ENCODE measurements at regions not wholly inside any gene's neighbourhood (a gene's known extent, or its start where the extent isn't known, plus 50 kb on each side); places are given as distances from the start of the nearest gene placed in this dataset.

DNA sequence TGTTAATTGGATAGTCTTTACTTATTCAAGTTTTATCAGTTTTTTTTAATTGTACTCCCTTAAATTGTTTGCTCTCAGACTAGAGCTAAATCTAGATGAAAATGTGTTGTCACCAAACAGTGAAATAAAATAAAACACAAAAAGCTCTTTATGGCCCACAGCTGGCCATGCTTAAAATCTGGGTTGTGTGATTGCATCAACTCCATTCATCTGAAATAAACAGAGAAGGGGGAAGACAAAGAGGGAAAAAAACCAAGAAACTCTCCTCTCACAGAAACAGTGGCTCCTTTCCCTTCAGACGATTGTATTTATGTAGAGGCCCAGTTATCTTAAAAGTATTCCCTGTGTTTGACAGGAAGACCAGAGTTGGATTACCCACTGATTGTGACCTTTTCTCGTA is 422.4 kb downstream of the IRX1 start:
- H2BK12ac ChIP-seq (ENCODE audit: insufficient read length, low read depth, low read length) = no peak overlapping the region
- no peak overlapping the region for H2BK20ac ChIP-seq (ENCODE audit: low read depth, low read length, poor library complexity, severe bottlenecking)
- H2BK120ac ChIP-seq (ENCODE audit: low read depth, low read length, poor library complexity, severe bottlenecking) = no peak overlapping the region
- no peaks in the 10 kb centered on the region for H3K27me3 ChIP-seq (ENCODE audit: insufficient read depth, low read length)
- Mint-ChIP-seq H3K36me3 (ENCODE audit: insufficient read depth in 1 of 3, low read depth in 3 of 3) (no peaks in the 10 kb centered on the region), H3K27me3 (ENCODE audit: low read depth) (no peaks in the 10 kb centered on the region; the same call in 1 of the 2 replicates), H3K4me3 (no peak overlapping the region), H3K4me1 (peaks cover 15 to 19% of the 10 kb centered on the region in 2 experiments), H3K9me3 (no peaks in the 10 kb centered on the region), H3K27ac (no peak overlapping the region)
- H3K23ac ChIP-seq (ENCODE audit: insufficient read length, low read depth, low read length) = no peak overlapping the region
- H2BK15ac ChIP-seq (ENCODE audit: low read depth, low read length) = no peak overlapping the region
- H3K79me1 ChIP-seq (ENCODE audit: insufficient read depth, low read depth, low read length, poor library complexity, severe bottlenecking) = no peaks in the 10 kb centered on the region
- no peak overlapping the region for H3K56ac ChIP-seq (ENCODE audit: insufficient read length, low read depth, low read length)
- no peak for DNase-seq
- H3K9ac ChIP-seq (ENCODE audit: extremely low read depth, insufficient read length, low read length) = no peak overlapping the region
- H2BK5ac ChIP-seq (ENCODE audit: insufficient read length, low read length) = no peak overlapping the region
- H3K9me3 ChIP-seq (ENCODE audit: control insufficient read depth, low read depth, low read length) = no peaks in the 10 kb centered on the region
- H3K79me2 ChIP-seq (ENCODE audit: insufficient read depth, low read length) = no peaks in the 10 kb centered on the region; the same call in 1 of the 2 replicates
- no peak overlapping the region for H4K91ac ChIP-seq (ENCODE audit: insufficient read length, low read depth, low read length)
- H3K4ac ChIP-seq (ENCODE audit: low read depth, low read length) = no peak overlapping the region
- H3K4me2 ChIP-seq (ENCODE audit: insufficient read depth, insufficient read length, low read length) = no peak overlapping the region
- H3K4me1 ChIP-seq (ENCODE audit: insufficient read depth, low read length) = peaks cover 4% of the 10 kb centered on the region; the same call in 1 of the 2 replicates
- H3K18ac ChIP-seq (ENCODE audit: insufficient read length, low read depth, low read length) = no peak overlapping the region
- no peak overlapping the region for H4K8ac ChIP-seq (replicated peaks; ENCODE audit: insufficient read length, low read depth, low read length)
- H4K5ac ChIP-seq (ENCODE audit: insufficient read length, low read depth, low read length) = no peak overlapping the region
- H4K20me1 ChIP-seq (ENCODE audit: control insufficient read depth, insufficient read depth, insufficient read length) = no peaks in the 10 kb centered on the region
- H2AK5ac ChIP-seq (ENCODE audit: insufficient read length, low read length) = no peak overlapping the region
- H3T11ph ChIP-seq (ENCODE audit: low read length) = no peak overlapping the region
- H3K27ac ChIP-seq (ENCODE audit: insufficient read length, low read depth, low read length) = no peak overlapping the region
- TF ChIP-seq, protein P1, sequence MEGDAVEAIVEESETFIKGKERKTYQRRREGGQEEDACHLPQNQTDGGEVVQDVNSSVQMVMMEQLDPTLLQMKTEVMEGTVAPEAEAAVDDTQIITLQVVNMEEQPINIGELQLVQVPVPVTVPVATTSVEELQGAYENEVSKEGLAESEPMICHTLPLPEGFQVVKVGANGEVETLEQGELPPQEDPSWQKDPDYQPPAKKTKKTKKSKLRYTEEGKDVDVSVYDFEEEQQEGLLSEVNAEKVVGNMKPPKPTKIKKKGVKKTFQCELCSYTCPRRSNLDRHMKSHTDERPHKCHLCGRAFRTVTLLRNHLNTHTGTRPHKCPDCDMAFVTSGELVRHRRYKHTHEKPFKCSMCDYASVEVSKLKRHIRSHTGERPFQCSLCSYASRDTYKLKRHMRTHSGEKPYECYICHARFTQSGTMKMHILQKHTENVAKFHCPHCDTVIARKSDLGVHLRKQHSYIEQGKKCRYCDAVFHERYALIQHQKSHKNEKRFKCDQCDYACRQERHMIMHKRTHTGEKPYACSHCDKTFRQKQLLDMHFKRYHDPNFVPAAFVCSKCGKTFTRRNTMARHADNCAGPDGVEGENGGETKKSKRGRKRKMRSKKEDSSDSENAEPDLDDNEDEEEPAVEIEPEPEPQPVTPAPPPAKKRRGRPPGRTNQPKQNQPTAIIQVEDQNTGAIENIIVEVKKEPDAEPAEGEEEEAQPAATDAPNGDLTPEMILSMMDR (conservative IDR thresholded peaks at IDR 0.05) = no peak
- H3K23me2 ChIP-seq (ENCODE audit: insufficient read length, low read depth, low read length, poor library complexity, severe bottlenecking) = no peaks in the 10 kb centered on the region
- WGBS (ENCODE audit: extremely low coverage, insufficient read length, low lambda C conversion rate) = no CpG with 5 or more reads among the region's 2 CpGs
- H2AFZ ChIP-seq (ENCODE audit: low read length) = no peak overlapping the region
- no peak overlapping the region for H3K14ac ChIP-seq (ENCODE audit: insufficient read depth, low read length)

Data from H9 (cell line).